H1 (cell line): ENCODE measurements at regions not wholly inside any gene's neighbourhood (a gene's known extent, or its start where the extent isn't known, plus 50 kb on each side); places are given as distances from the start of the nearest gene placed in this dataset.

Source experiments
- CTCF ChIA-PET: fragments of 300-600 bp; sonication (Branson Sonifier 250); formaldehyde crosslinking; loops from one replicate; lab custom pipeline; 2021; ENCODE audit not compliant: partially characterized antibody; lab: Charles Lee
- POLR2A ChIA-PET: fragments of 300-600 bp; sonication (Branson Sonifier 250); formaldehyde crosslinking; loops from one replicate; lab custom pipeline; 2021; ENCODE audit warnings: inconsistent platforms; ENCODE audit not compliant: partially characterized antibody; lab: Charles Lee
- DNase-seq, 2 experiments: peaks; one replicate each; pipeline versions ENCODE4 v3.0.0 to v3.0.0-alpha.2; 2010 to 2022; ENCODE audit warnings: low spot score in 2 of 2, low read depth in 1 of 2, mixed read lengths in 1 of 2
- FAIRE-seq: peaks from 2 replicates; lab custom pipeline; 2011; peaks lifted over from hg19 to GRCh38; lab: Jason Lieb, UNC
- H2AFZ ChIP-seq: 2 replicates; pipeline ENCODE4 v1.8.1; 2012; ENCODE audit warnings: low read length, inconsistent platforms
- H2AK5ac ChIP-seq: 2 replicates; pipeline ENCODE4 v1.6.1; 2013; ENCODE audit warnings: low read depth, low read length
- H2BK120ac ChIP-seq: replicated peaks from 2 replicates; pipeline ENCODE3; 2013; ENCODE audit warnings: low read depth, low read length, inconsistent platforms
- H2BK12ac ChIP-seq: 2 replicates; pipeline ENCODE4 v1.6.1; 2013; ENCODE audit warnings: low read depth, low read length
- H2BK15ac ChIP-seq: 2 replicates; pipeline ENCODE4 v1.6.1; 2013; ENCODE audit warnings: low read length
- H2BK20ac ChIP-seq: 2 replicates; pipeline ENCODE4 v1.6.1; 2013; ENCODE audit warnings: low read length
- H2BK5ac ChIP-seq: 2 replicates; pipeline ENCODE4 v1.6.1; 2013; ENCODE audit warnings: low read depth, low read length
- H3K14ac ChIP-seq: 2 replicates; pipeline ENCODE4 v1.6.1; 2013; ENCODE audit warnings: inconsistent platforms; ENCODE audit not compliant: insufficient read length
- H3K18ac ChIP-seq: 2 replicates; pipeline ENCODE4 v1.6.1; 2013; ENCODE audit warnings: low read length; ENCODE audit errors: extremely low read depth
- H3K23ac ChIP-seq: 2 replicates; pipeline ENCODE4 v1.6.1; 2013; ENCODE audit warnings: inconsistent platforms; ENCODE audit not compliant: insufficient read length
- H3K23me2 ChIP-seq: 2 replicates; pipeline ENCODE4 v1.6.1; 2013; ENCODE audit warnings: low read depth, low read length
- H3K27ac ChIP-seq: 2 replicates; pipeline ENCODE4 v1.6.1; 2011; ENCODE audit warnings: low read depth, low read length, inconsistent platforms
- H3K27me3 ChIP-seq, 4 experiments: replicated peaks in 1 of 4; 1 replicate in 1 of 4; 2 replicates in 3 of 4; pipeline versions ENCODE4 v1.6.1 to v1.8.1; 2011 to 2013; ENCODE audit warnings: low read length in 3 of 4, mild to moderate bottlenecking in 3 of 4, inconsistent platforms in 2 of 4, mixed read lengths in 2 of 4, moderate library complexity in 1 of 4; ENCODE audit not compliant: control insufficient read depth in 3 of 4, insufficient read depth in 3 of 4; ENCODE audit errors: extremely low read depth in 1 of 4
- H3K36me3 ChIP-seq, 4 experiments: 2 replicates each; pipeline versions ENCODE4 v1.6.1 to v1.8.1; 2011 to 2013; ENCODE audit warnings: mild to moderate bottlenecking in 4 of 4, low read length in 3 of 4, moderate library complexity in 2 of 4, control low read depth in 1 of 4, inconsistent platforms in 1 of 4; ENCODE audit not compliant: insufficient read depth in 4 of 4, control insufficient read depth in 2 of 4
- H3K4ac ChIP-seq: replicated peaks from 2 replicates; pipeline ENCODE3; 2013; ENCODE audit warnings: low read length, low read depth, mixed read lengths, inconsistent platforms; ENCODE audit not compliant: insufficient read length
- H3K4me1 ChIP-seq, 4 experiments: replicated peaks in 1 of 4; 1 replicate in 1 of 4; 2 replicates in 3 of 4; pipeline versions ENCODE4 v1.6.1 to v1.8.1; 2011 to 2013; ENCODE audit warnings: low read length in 3 of 4, inconsistent platforms in 2 of 4, mixed read lengths in 1 of 4; ENCODE audit not compliant: insufficient read depth in 4 of 4, control insufficient read depth in 3 of 4
- H3K4me2 ChIP-seq, 2 experiments: 2 replicates each; pipeline versions ENCODE4 v1.6.1 to v1.8.1; 2011 to 2013; ENCODE audit warnings: low read depth in 2 of 2, low read length in 2 of 2, control low read depth in 1 of 2, inconsistent platforms in 1 of 2, mild to moderate bottlenecking in 1 of 2; ENCODE audit not compliant: insufficient read depth in 1 of 2
- H3K4me3 ChIP-seq, 4 experiments: fragments of 200-600, 300-600 bp in 1 of 4; sonication (generic), shearing (Covaris generic), sonication (Bioruptor Twin) in 1 of 4; 2 replicates each; pipeline versions ENCODE4 v1.5.1 to v1.8.1; 2011 to 2016; ENCODE audit warnings: low read length in 4 of 4, low read depth in 3 of 4, control low read depth in 2 of 4, inconsistent platforms in 2 of 4, mild to moderate bottlenecking in 2 of 4, mixed read lengths in 1 of 4, moderate library complexity in 1 of 4; ENCODE audit not compliant: insufficient read depth in 2 of 4; ENCODE audit errors: extremely low read depth in 1 of 4
- H3K56ac ChIP-seq: replicated peaks from 2 replicates; pipeline ENCODE3; 2013; ENCODE audit warnings: low read depth, mild to moderate bottlenecking, mixed read lengths, low read length, inconsistent platforms; ENCODE audit not compliant: insufficient read length
- H3K79me1 ChIP-seq: 2 replicates; pipeline ENCODE4 v1.6.1; 2013; ENCODE audit warnings: low read depth, low read length, control low read depth
- H3K79me2 ChIP-seq, 2 experiments: 2 replicates each; pipeline versions ENCODE4 v1.6.1 to v1.8.1; 2012 to 2013; ENCODE audit warnings: low read length in 2 of 2, mild to moderate bottlenecking in 2 of 2, inconsistent platforms in 1 of 2; ENCODE audit not compliant: insufficient read depth in 2 of 2, control insufficient read depth in 1 of 2
- H3K9ac ChIP-seq, 4 experiments: replicated peaks in 1 of 4; 1 replicate in 1 of 4; 2 replicates in 3 of 4; pipeline versions ENCODE4 v1.6.1 to v1.8.1; 2011 to 2013; ENCODE audit warnings: low read depth in 3 of 4, low read length in 3 of 4, control low read depth in 2 of 4, mild to moderate bottlenecking in 2 of 4, moderate library complexity in 2 of 4, inconsistent platforms in 1 of 4; ENCODE audit errors: extremely low read depth in 1 of 4
- H3K9me3 ChIP-seq, 2 experiments: 2 replicates each; pipeline versions ENCODE4 v1.6.1 to v1.8.1; 2012 to 2013; ENCODE audit warnings: mild to moderate bottlenecking in 2 of 2, moderate library complexity in 2 of 2, control low read depth in 1 of 2, inconsistent platforms in 1 of 2, low read depth in 1 of 2, low read length in 1 of 2, mixed read lengths in 1 of 2; ENCODE audit not compliant: insufficient read depth in 2 of 2
- H4K20me1 ChIP-seq, 2 experiments: replicated peaks in 1 of 2; 2 replicates each; pipeline versions ENCODE3 to v1.8.1; 2011 to 2013; ENCODE audit warnings: inconsistent platforms in 2 of 2, low read length in 2 of 2, mild to moderate bottlenecking in 1 of 2; ENCODE audit not compliant: insufficient read depth in 2 of 2, control insufficient read depth in 1 of 2
- H4K5ac ChIP-seq: 2 replicates; pipeline ENCODE4 v1.6.1; 2013; ENCODE audit warnings: low read length, low read depth, mixed read lengths, inconsistent platforms; ENCODE audit not compliant: insufficient read length
- H4K8ac ChIP-seq: 2 replicates; pipeline ENCODE4 v1.8.0; 2013; ENCODE audit warnings: mild to moderate bottlenecking, moderate library complexity, low read length, inconsistent platforms; ENCODE audit not compliant: insufficient read depth; ENCODE audit errors: extremely low read depth
- H4K91ac ChIP-seq: replicated peaks from 2 replicates; pipeline ENCODE3; 2013; ENCODE audit warnings: low read length, mixed read lengths, inconsistent platforms; ENCODE audit not compliant: insufficient read length
- FOSL1 ChIP-seq: IDR thresholded peaks from 2 replicates; pipeline ENCODE4 v1.6.1; 2011; ENCODE audit warnings: mild to moderate bottlenecking, low read depth, low read length, moderate library complexity; ENCODE audit not compliant: insufficient read depth
- GABPA ChIP-seq: IDR thresholded peaks from 2 replicates; pipeline ENCODE4 v1.6.1; 2011; ENCODE audit warnings: mild to moderate bottlenecking, low read length, moderate library complexity, borderline replicate concordance; ENCODE audit not compliant: insufficient read depth
- GTF2F1 ChIP-seq: IDR thresholded peaks from 2 replicates; pipeline ENCODE4 v1.6.1; 2012; ENCODE audit warnings: low read depth, low read length, improper control_type of control experiment, borderline replicate concordance
- KDM4A ChIP-seq: IDR thresholded peaks from one replicate; pipeline ENCODE4 v1.7.1; 2012; ENCODE audit warnings: low read depth, mild to moderate bottlenecking, moderate library complexity, low read length, inconsistent platforms; ENCODE audit not compliant: severe bottlenecking
- POLR2AphosphoS5 ChIP-seq: IDR thresholded peaks from 2 replicates; pipeline ENCODE4 v1.6.1; 2011; ENCODE audit warnings: low read depth, low read length
- SIX5 ChIP-seq: IDR thresholded peaks from 2 replicates; pipeline ENCODE4 v1.6.1; 2011; ENCODE audit warnings: mild to moderate bottlenecking, low read depth, low read length
- TAF1 ChIP-seq: IDR thresholded peaks from 2 replicates; pipeline ENCODE4 v1.6.1; 2011; ENCODE audit warnings: mild to moderate bottlenecking, low read depth, low read length
- TEAD4 ChIP-seq: IDR thresholded peaks from 2 replicates; pipeline ENCODE4 v1.6.1; 2012; ENCODE audit warnings: low read depth, low read length, inconsistent platforms, mixed read lengths
- YY1 ChIP-seq: IDR thresholded peaks from 2 replicates; pipeline ENCODE4 v1.6.1; 2011; ENCODE audit warnings: low read depth, mild to moderate bottlenecking, low read length
- ZNF274 ChIP-seq: IDR thresholded peaks from 2 replicates; pipeline ENCODE4 v1.7.0; 2012; ENCODE audit warnings: low read length, borderline replicate concordance; ENCODE audit errors: extremely low read depth
- WGBS, 2 experiments: shearing (Covaris generic) in 1 of 2; methylation state at CpG; one replicate each; pipeline versions ENCODE4 v1.1.6 to v1.1.7; 2013 to 2015; ENCODE audit warnings: low lambda C conversion rate in 2 of 2, mixed read lengths in 2 of 2, inconsistent platforms in 1 of 2, low coverage in 1 of 2, missing lambda C conversion rate in 1 of 2; ENCODE audit not compliant: insufficient replicate concordance in 2 of 2, insufficient coverage in 1 of 2, insufficient read length in 1 of 2; ENCODE audit errors: extremely low coverage in 1 of 2, missing lambda C conversion rate in 1 of 2; 5-methylcytosine and 5-hydroxymethylcytosine counted together
- TF ChIP-seq, protein P1 (sequence below): IDR thresholded peaks from 2 replicates; pipeline ENCODE4 v1.6.1; 2012; ENCODE audit warnings: low read length, inconsistent platforms

DNA sequence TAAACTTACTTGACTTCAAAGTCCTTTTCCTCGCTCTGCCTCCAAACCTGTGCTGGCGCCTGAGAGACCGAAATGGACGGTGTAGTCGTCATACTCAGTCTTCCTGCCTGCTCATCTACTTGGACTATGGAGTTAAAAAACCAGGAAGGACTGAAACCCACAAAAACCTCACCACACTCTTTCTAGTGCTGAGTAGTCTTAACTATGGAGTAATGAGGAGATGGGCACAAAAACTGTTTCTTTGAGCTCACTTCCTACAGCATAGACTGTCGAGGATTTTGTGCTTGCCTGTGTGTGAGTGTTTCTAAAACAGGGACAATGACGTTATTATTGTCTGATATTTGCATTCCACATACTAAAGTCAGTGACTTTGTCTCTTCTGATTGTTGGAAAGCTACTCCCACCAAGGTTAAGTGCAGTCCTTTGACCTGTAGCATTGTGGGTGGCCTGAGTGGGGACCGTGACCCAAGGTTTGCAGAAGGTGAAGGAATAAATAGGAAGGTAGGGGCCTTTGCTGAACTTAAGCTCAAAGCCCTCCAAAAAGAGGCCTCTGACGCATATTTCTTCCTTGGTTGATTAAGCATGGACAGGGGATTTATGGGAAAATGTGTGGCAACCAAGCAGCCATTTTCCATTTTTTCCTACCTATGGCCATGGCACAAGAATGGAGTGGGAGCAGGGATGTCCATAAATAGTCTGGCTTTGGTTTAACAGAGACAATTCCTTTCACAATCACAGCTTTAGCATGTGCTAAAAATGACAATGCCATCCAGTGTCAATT is 109.6 kb downstream of the ZBTB18 start:
- no peaks in the 10 kb centered on the region for H3K23me2 ChIP-seq
- H4K5ac ChIP-seq: no peak overlapping the region
- peak overlapping the region; percentile 2 for H3K4ac ChIP-seq
- H2AFZ ChIP-seq: no peak overlapping the region
- DNase-seq (no peak), FAIRE-seq (no peak)
- no peak overlapping the region for H3K23ac ChIP-seq
- H3K79me1 ChIP-seq: no peaks in the 10 kb centered on the region
- peak overlapping the region; percentile 36; the same call in 1 of the 2 replicates for H3K18ac ChIP-seq
- ChIA-PET CTCF (interaction anchor here (0.9 to 1.5 kb wide), 2 partner anchors 11 to 15 kb away, joined by 3 read pairs; no protein-coding TSS in a partner anchor), POLR2A (no interaction called here)
- no peak overlapping the region for H3K56ac ChIP-seq
- peak overlapping the region; percentile 8 for H2BK120ac ChIP-seq
- H2BK5ac ChIP-seq: peak overlapping the region; percentile 30; the same call in 1 of the 2 replicates
- peak overlapping the region; percentile 40; the same call in 1 of the 2 replicates for H2AK5ac ChIP-seq
- peak overlapping the region; percentile 63 for H2BK12ac ChIP-seq
- H3K4me1 ChIP-seq: peaks cover 6 to 15% (median 9%) of the 10 kb centered on the region in 4 experiments; a peak in 6 of 7 replicates
- H3K27me3 ChIP-seq: no peaks in the 10 kb centered on the region
- no peak overlapping the region for H3K9ac ChIP-seq
- 0 out of 2 replicates have a peak overlapping the region, but pooled peaks have one; percentile 3 for H2BK15ac ChIP-seq
- H3K9me3 ChIP-seq: 0 out of 4 replicates have a peak, but pooled peaks cover 0 to 2% of the 10 kb centered on the region in 2 experiments
- H3K79me2 ChIP-seq: no peaks in the 10 kb centered on the region
- H3K36me3 ChIP-seq: no peaks in the 10 kb centered on the region
- H4K8ac ChIP-seq: no peak overlapping the region
- no peaks in the 10 kb centered on the region for H4K20me1 ChIP-seq
- peak overlapping the region; percentile 93 for H2BK20ac ChIP-seq
- H3K14ac ChIP-seq: no peak overlapping the region
- WGBS, 2 experiments: 90% methylated on average over 9 of the region's 9 CpGs; no CpG with 5 or more reads in 1 of the 2 experiments
- no peak overlapping the region for H3K4me3 ChIP-seq
- no peak overlapping the region for H3K27ac ChIP-seq
- H3K4me2 ChIP-seq: no peak overlapping the region
- H4K91ac ChIP-seq: no peak overlapping the region
- TF ChIP-seq, protein P1, sequence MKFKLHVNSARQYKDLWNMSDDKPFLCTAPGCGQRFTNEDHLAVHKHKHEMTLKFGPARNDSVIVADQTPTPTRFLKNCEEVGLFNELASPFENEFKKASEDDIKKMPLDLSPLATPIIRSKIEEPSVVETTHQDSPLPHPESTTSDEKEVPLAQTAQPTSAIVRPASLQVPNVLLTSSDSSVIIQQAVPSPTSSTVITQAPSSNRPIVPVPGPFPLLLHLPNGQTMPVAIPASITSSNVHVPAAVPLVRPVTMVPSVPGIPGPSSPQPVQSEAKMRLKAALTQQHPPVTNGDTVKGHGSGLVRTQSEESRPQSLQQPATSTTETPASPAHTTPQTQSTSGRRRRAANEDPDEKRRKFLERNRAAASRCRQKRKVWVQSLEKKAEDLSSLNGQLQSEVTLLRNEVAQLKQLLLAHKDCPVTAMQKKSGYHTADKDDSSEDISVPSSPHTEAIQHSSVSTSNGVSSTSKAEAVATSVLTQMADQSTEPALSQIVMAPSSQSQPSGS: no peak
- TF ChIP-seq ZNF274 (no peak), KDM4A (no peak), SIX5 (no peak), GABPA (no peak), POLR2AphosphoS5 (no peak), YY1 (no peak), FOSL1 (no peak), GTF2F1 (no peak), TAF1 (no peak), TEAD4 (no peak)
